Kasumi-1 (cell line): ENCODE measurements at regions not wholly inside any gene's neighbourhood (a gene's known extent, or its start where the extent isn't known, plus 50 kb on each side); places are given as distances from the start of the nearest gene placed in this dataset.
A peak's percentile ranks its signal among the peaks of the same experiment; 100 is the strongest.

Experiments used
- DNase-seq, 2 experiments: peaks; one replicate each; lab custom pipeline; 2025; lab: John Stamatoyannopoulos, UW

GRCh38 chr3:140816372-140817195 is 125.1 kb upstream of the SLC25A36 start:
- peak in 1 of 2 experiments; percentile 5 for DNase-seq

GRCh38 chr3:140821493-140821892 is 120.1 kb upstream of the SLC25A36 start:
- DNase-seq: no peak

GRCh38 chr3:140822401-140823047 is 119.1 kb upstream of the SLC25A36 start:
- DNase-seq: no peak

GRCh38 chr3:140823106-140823505 is 118.5 kb upstream of the SLC25A36 start:
- no peak for DNase-seq

GRCh38 chr3:140827894-140828293 is 113.7 kb upstream of the SLC25A36 start:
- no peak for DNase-seq

GRCh38 chr3:140828585-140828984 is 113.1 kb upstream of the SLC25A36 start:
- no peak for DNase-seq

GRCh38 chr3:140829796-140830195 is 111.8 kb upstream of the SLC25A36 start:
- DNase-seq: no peak

GRCh38 chr3:140830391-140830790 is 111.2 kb upstream of the SLC25A36 start:
- no peak for DNase-seq

GRCh38 chr3:140832883-140833282 is 108.8 kb upstream of the SLC25A36 start:
- DNase-seq: peak; percentile 75

GRCh38 chr3:140834266-140835037 is 107.2 kb upstream of the SLC25A36 start:
- DNase-seq: no peak

- no peak for DNase-seq
These were observed 98.5 kb upstream of the SLC25A36 start for GRCh38 chr3:140842984-140843649.

- no peak for DNase-seq
These were observed 98.0 kb upstream of the SLC25A36 start for GRCh38 chr3:140843656-140844055.

GRCh38 chr3:140844072-140844471 is 97.6 kb upstream of the SLC25A36 start:
- no peak for DNase-seq

- no peak for DNase-seq
These were observed 95.8 kb upstream of the SLC25A36 start for GRCh38 chr3:140845882-140846281.

GRCh38 chr3:140848666-140849065 is 93.0 kb upstream of the SLC25A36 start:
- peak in 1 of 2 experiments; percentile 1 for DNase-seq

- no peak for DNase-seq
These were observed 91.3 kb upstream of the SLC25A36 start for GRCh38 chr3:140850210-140850955.

GRCh38 chr3:140854961-140855360 is 86.7 kb upstream of the SLC25A36 start:
- DNase-seq: no peak

- no peak for DNase-seq
These were observed 84.7 kb upstream of the SLC25A36 start for GRCh38 chr3:140856905-140857304.

GRCh38 chr3:140857993-140858392 is 83.6 kb upstream of the SLC25A36 start:
- DNase-seq: no peak

- DNase-seq: no peak
These were observed 81.9 kb upstream of the SLC25A36 start for GRCh38 chr3:140859592-140860336.

GRCh38 chr3:140863580-140864009 is 78.0 kb upstream of the SLC25A36 start:
- peak; percentile 56 to 64 for DNase-seq
